Ishikawa (cell line): ENCODE measurements at regions not wholly inside any gene's neighbourhood (a gene's known extent, or its start where the extent isn't known, plus 50 kb on each side); places are given as distances from the start of the nearest gene placed in this dataset.

Experiments
- CEBPB ChIP-seq: IDR thresholded peaks from 2 replicates; pipeline ENCODE4 v1.6.1; 2012
- CREB1 ChIP-seq: IDR thresholded peaks from 2 replicates; pipeline ENCODE4 v1.6.1; 2012; ENCODE audit warnings: low read depth
- EGR1 ChIP-seq: IDR thresholded peaks from 2 replicates; pipeline ENCODE4 v1.6.1; 2012
- EP300 ChIP-seq: IDR thresholded peaks from 2 replicates; pipeline ENCODE4 v1.6.1; 2012; ENCODE audit warnings: borderline replicate concordance
- FOXM1 ChIP-seq: IDR thresholded peaks from 2 replicates; pipeline ENCODE4 v1.6.1; 2012; ENCODE audit warnings: low read depth, borderline replicate concordance
- NFIC ChIP-seq: IDR thresholded peaks from 2 replicates; pipeline ENCODE4 v1.6.1; 2012
- RAD21 ChIP-seq: IDR thresholded peaks from 2 replicates; pipeline ENCODE4 v1.6.1; 2012; ENCODE audit warnings: low read depth
- TAF1 ChIP-seq: IDR thresholded peaks from 2 replicates; pipeline ENCODE4 v1.6.1; 2012; ENCODE audit warnings: low read depth, mild to moderate bottlenecking
- TEAD4 ChIP-seq: IDR thresholded peaks from 2 replicates; pipeline ENCODE4 v1.6.1; 2012
- YY1 ChIP-seq: IDR thresholded peaks from 2 replicates; pipeline ENCODE4 v1.6.1; 2012; ENCODE audit warnings: low read depth
- ZBTB7A ChIP-seq: IDR thresholded peaks from 2 replicates; pipeline ENCODE4 v1.6.1; 2012; ENCODE audit warnings: low read depth
- TF ChIP-seq, protein P1 (sequence below): IDR thresholded peaks from 2 replicates; pipeline ENCODE4 v1.6.1; 2012
- TF ChIP-seq, protein P2 (sequence below): IDR thresholded peaks from 2 replicates; pipeline ENCODE4 v1.6.1; 2012; ENCODE audit warnings: low read depth, mild to moderate bottlenecking

DNA sequence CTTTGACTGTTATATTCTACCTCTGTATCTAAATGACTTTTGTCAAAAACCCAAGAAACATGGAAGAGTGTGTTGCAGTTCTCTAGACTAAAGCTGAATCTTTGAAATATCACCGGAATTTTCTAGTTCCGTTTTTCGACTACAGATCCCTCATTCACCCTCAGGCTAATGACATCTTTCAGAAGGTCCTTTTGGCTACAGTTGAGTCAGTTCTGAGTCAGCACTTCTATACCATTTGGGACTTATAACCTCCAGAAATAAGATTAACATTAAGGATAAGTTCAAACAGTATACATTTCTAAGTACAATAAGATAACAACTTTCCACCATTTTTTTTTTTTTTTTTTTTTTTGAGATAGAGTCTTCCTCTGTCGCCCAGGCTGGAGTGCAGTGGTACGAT is 331.0 kb upstream of the CPXCR1 start:
- no peak for TF ChIP-seq EP300
- no peak for TF ChIP-seq EGR1
- no peak for TF ChIP-seq CEBPB
- TF ChIP-seq, protein P1, sequence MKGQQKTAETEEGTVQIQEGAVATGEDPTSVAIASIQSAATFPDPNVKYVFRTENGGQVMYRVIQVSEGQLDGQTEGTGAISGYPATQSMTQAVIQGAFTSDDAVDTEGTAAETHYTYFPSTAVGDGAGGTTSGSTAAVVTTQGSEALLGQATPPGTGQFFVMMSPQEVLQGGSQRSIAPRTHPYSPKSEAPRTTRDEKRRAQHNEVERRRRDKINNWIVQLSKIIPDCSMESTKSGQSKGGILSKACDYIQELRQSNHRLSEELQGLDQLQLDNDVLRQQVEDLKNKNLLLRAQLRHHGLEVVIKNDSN, result no peak
- TF ChIP-seq RAD21, result no peak
- TF ChIP-seq FOXM1, result no peak
- no peak for TF ChIP-seq CREB1
- TF ChIP-seq YY1, result no peak
- no peak for TF ChIP-seq TAF1
- TF ChIP-seq, protein P2, sequence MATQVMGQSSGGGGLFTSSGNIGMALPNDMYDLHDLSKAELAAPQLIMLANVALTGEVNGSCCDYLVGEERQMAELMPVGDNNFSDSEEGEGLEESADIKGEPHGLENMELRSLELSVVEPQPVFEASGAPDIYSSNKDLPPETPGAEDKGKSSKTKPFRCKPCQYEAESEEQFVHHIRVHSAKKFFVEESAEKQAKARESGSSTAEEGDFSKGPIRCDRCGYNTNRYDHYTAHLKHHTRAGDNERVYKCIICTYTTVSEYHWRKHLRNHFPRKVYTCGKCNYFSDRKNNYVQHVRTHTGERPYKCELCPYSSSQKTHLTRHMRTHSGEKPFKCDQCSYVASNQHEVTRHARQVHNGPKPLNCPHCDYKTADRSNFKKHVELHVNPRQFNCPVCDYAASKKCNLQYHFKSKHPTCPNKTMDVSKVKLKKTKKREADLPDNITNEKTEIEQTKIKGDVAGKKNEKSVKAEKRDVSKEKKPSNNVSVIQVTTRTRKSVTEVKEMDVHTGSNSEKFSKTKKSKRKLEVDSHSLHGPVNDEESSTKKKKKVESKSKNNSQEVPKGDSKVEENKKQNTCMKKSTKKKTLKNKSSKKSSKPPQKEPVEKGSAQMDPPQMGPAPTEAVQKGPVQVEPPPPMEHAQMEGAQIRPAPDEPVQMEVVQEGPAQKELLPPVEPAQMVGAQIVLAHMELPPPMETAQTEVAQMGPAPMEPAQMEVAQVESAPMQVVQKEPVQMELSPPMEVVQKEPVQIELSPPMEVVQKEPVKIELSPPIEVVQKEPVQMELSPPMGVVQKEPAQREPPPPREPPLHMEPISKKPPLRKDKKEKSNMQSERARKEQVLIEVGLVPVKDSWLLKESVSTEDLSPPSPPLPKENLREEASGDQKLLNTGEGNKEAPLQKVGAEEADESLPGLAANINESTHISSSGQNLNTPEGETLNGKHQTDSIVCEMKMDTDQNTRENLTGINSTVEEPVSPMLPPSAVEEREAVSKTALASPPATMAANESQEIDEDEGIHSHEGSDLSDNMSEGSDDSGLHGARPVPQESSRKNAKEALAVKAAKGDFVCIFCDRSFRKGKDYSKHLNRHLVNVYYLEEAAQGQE, result no peak
- no peak for TF ChIP-seq ZBTB7A
- TF ChIP-seq TEAD4, result no peak
- no peak for TF ChIP-seq NFIC
